Stomach (tissue), 4 donors: ENCODE measurements at regions not wholly inside any gene's neighbourhood (a gene's known extent, or its start where the extent isn't known, plus 50 kb on each side); places are given as distances from the start of the nearest gene placed in this dataset.

ENCODE experiments used
- CTCF ChIP-seq, 7 experiments: fragments of 450-650 bp in 4 of 7; fragments of 200-600 bp in 3 of 7; sonication (generic) in 3 of 7; IDR thresholded peaks; one replicate each; pipeline ENCODE4 v1.5.1; 2016 to 2019; ENCODE audit warnings: antibody characterized with exemption in 7 of 7, control low read depth in 2 of 7, mild to moderate bottlenecking in 1 of 7
- EP300 ChIP-seq: sonication (generic); formaldehyde crosslinking; IDR thresholded peaks from one replicate; pipeline ENCODE4 v1.6.1; 2017; ENCODE audit warnings: antibody characterized with exemption
- POLR2A ChIP-seq, 4 donors: fragments of 450-650 bp; IDR thresholded peaks; one replicate each; pipeline ENCODE4 v1.6.1; 2016; ENCODE audit warnings: antibody characterized with exemption in 4 of 4, control low read depth in 2 of 4, mild to moderate bottlenecking in 1 of 4, moderate library complexity in 1 of 4
- POLR2AphosphoS5 ChIP-seq, 3 donors: sonication (generic); formaldehyde crosslinking; IDR thresholded peaks; one replicate each; pipeline ENCODE4 v1.6.1; 2016; ENCODE audit warnings: antibody characterized with exemption in 3 of 3

GRCh38 chr4:157655096-157655809, 434.7 kb downstream of the GRIA2 start:
- TF ChIP-seq POLR2A (IDR thresholded peaks at IDR 0.05) (no peak), EP300 (no peak), CTCF (IDR thresholded peaks at IDR 0.05) (no peak), POLR2AphosphoS5 (IDR thresholded peaks at IDR 0.05) (no peak)
